Midbrain (tissue), 1 donor: ENCODE measurements at regions not wholly inside any gene's neighbourhood (a gene's known extent, or its start where the extent isn't known, plus 50 kb on each side); places are given as distances from the start of the nearest gene placed in this dataset.
"Not testable (repeated sequence)": the region's sequence is repeated elsewhere in the genome, so short reads cannot be mapped to it uniquely, and the experiment has no call there.

Source experiments
- DNase-seq: peaks from one replicate; lab custom pipeline; 2025; lab: John Stamatoyannopoulos, UW

DNA sequence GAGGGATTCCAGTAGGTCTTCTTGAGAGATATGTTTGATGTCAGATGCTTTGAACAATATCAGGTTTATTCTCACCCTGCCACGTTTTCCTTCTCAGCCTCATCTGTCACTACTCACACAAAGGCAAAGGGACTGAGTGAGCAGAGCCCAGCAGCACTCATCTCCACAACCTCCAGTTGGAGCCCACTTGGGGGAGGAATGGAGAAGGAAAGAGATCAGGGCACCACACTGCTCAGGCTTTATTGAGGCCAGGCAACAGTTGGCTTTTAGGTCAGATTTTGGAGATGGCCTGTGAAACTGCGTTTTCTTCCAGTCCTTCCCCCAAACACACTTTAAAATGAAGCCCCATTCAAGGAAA lies 57.3 kb upstream of the SEC22B start:
- DNase-seq: not testable (repeated sequence)

DNA sequence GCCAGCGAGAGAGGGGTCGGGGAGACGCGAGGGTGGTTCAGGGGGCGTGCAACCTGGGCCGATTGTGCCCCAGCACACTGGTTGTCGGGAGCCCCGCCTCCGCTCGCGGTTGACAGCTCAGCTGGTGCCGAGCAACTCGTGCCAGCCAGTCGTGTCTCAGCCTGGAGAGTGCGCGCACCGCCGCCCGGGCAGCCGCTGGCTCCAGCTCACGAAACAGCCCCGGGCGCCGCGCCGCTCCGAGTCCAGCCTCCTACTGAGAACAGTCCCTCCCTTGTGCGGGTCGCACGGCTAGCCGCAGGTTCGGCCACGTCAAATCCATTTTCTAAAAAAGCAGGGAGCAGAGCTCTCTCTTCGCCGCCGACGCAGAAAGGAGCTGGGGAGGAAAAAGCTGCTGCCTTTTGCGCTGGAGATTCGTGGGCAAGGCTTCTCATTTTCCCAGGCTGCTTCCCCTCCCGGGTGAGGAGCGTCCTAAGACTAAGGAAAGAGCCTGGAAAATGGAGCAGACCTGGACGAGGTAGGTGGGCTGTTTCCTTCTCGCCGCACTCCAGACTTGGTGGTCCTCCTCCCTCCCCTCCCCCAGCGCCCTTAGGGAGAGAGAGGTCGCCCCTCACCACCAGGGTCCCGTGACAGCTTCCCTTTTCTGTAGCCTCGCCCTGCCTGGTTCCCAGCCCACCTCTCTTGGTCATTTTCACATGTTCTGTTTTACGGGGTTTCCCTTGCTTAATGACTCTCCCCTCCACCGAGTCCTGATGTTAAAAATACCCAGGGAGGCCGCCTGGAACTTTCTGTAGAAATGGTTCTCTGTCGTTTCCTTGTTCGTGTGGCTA lies 56.7 kb upstream of the SEC22B start:
- DNase-seq: not testable (repeated sequence)

DNA sequence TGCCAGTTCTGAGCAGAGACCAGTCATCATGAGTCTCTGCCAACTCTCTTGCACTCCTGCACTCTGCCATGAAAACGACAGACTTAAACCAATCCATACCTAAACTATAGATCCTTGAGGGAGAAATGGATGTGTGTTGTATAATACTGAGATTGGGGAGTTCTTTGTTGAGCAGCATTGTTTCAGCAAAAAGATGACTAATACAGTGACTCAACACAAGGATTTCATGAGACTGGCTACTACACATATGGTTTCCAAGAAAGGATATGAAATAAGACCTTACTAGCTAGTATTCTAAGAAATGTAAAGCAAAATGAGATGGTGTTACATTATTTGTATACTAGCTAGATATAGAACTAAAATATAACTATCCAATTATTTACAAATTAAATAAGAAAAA lies 53.5 kb upstream of the SEC22B start:
- not testable (repeated sequence) for DNase-seq
